ENCODE measurements at regions not wholly inside any gene's neighbourhood (a gene's known extent, or its start where the extent isn't known, plus 50 kb on each side); places are given as distances from the start of the nearest gene placed in this dataset.

DNA sequence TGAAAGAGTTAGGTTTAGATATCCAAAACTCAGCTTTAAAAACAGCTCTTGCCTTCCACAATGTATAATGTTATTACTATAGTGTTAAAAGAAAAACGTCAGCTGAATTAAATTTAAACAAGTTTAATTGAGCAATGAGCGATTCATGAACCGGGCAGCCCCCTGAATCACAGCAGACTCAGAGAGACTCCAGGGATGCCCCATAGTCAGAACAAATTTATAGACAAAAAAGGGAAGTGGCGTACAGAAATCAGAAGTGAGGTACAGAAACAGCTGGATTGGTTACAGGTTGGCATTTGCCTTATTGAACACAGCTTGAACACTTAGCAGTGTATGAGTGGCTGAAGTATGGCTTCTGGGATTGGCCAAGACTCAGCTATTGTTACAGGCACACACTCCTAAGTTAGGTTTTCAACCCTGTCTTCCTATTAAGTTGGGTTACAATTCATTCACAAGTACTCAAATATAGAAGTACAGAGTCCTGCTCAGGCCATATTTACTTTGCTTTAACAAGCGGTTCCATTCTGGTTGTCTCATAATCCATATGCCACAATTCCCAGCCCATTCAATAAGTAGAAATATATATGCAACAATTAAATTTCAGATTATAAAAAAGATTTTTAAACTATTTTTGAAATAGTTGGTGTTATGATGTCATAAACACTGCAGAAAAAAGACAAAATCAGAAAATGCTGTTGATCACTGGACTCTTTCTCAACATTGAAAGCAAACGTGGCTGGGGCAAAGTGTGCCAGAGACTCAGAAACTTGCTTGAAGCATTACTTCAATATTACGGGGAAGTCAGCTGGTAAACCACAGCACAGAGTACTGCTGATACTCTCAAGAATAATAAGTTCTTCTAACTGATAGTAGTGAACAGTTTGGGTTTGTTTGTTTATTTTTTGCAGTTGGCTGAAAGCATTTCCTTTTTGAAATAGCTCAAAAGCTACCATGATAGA is 459.7 kb downstream of the RAB28 start:
- Histone ChIP-seq H3K36me3 (replicated peaks in 1 of 2) (no peaks in the 10 kb centered on the region), H3K27ac (no peak overlapping the region), H3K9me3 (replicated peaks in 1 of 3) (no peaks in the 10 kb centered on the region), H3K4me1 (replicated peaks in 1 of 2) (no peaks in the 10 kb centered on the region), H3K27me3 (no peaks in the 10 kb centered on the region), H3K4me3 (no peak overlapping the region)
- intact Hi-C loops (cut with DNase I) = no loop called here
- no peak for TF ChIP-seq POLR2A (IDR thresholded peaks at IDR 0.05)
- TF ChIP-seq CTCF (IDR thresholded peaks at IDR 0.05) = no peak
- WGBS, 4 donors = 75 to 82% (median 80%) methylated on average over 7 of the region's 7 CpGs
- DNase-seq = no peak

GRCh38 chr4:13007802-13008470 is 476.2 kb downstream of the RAB28 start:
- Histone ChIP-seq H3K27me3 (no peaks in the 10 kb centered on the region), H3K4me1 (replicated peaks in 1 of 2) (no peaks in the 10 kb centered on the region), H3K4me3 (no peak overlapping the region), H3K27ac (no peak overlapping the region), H3K36me3 (replicated peaks in 1 of 2) (no peaks in the 10 kb centered on the region), H3K9me3 (replicated peaks in 1 of 3) (no peaks in the 10 kb centered on the region)
- DNase-seq = no peak
- no peak for TF ChIP-seq CTCF (IDR thresholded peaks at IDR 0.05)
- TF ChIP-seq POLR2A (IDR thresholded peaks at IDR 0.05) = no peak
- WGBS, 4 donors = 62 to 70% (median 64%) methylated on average over 5 of the region's 5 CpGs
- intact Hi-C loops (cut with DNase I) = no loop called here

GRCh38 chr4:12993923-12994322 is 490.2 kb downstream of the RAB28 start:
- Histone ChIP-seq H3K27ac (no peak overlapping the region), H3K4me3 (no peak overlapping the region), H3K9me3 (replicated peaks in 1 of 3) (no peaks in the 10 kb centered on the region), H3K4me1 (replicated peaks in 1 of 2) (no peaks in the 10 kb centered on the region), H3K27me3 (no peaks in the 10 kb centered on the region), H3K36me3 (replicated peaks in 1 of 2) (no peaks in the 10 kb centered on the region)
- no peak for TF ChIP-seq POLR2A (IDR thresholded peaks at IDR 0.05)
- TF ChIP-seq CTCF (IDR thresholded peaks at IDR 0.05) = no peak
- intact Hi-C loops (cut with DNase I) = no loop called here
- 83 to 98% (median 86%) methylated on average over 2 to 3 of the region's 3 CpGs for WGBS, 4 donors
- no peak for DNase-seq

- intact Hi-C loops (cut with DNase I) = no loop called here
Observed at GRCh38 chr4:12987284-12987683, 496.9 kb downstream of the RAB28 start.

More at GRCh38 chr4:12987284-12987683, 496.9 kb downstream of the RAB28 start:
- no peak for TF ChIP-seq CTCF (IDR thresholded peaks at IDR 0.05)
- no peak for TF ChIP-seq POLR2A (IDR thresholded peaks at IDR 0.05)
- H3K9me3 ChIP-seq (replicated peaks in 1 of 3) = no peaks in the 10 kb centered on the region
- 65 to 70% (median 69%) methylated on average over 2 of the region's 2 CpGs for WGBS, 4 donors
- H3K4me1 ChIP-seq (replicated peaks in 1 of 2) = no peaks in the 10 kb centered on the region
- no peaks in the 10 kb centered on the region for H3K36me3 ChIP-seq (replicated peaks in 1 of 2)
- H3K4me3 ChIP-seq = no peak overlapping the region
- H3K27me3 ChIP-seq = no peaks in the 10 kb centered on the region
- no peak overlapping the region for H3K27ac ChIP-seq
- DNase-seq = no peak
